Fibroblast of lung (primary cell): ENCODE measurements at regions not wholly inside any gene's neighbourhood (a gene's known extent, or its start where the extent isn't known, plus 50 kb on each side); places are given as distances from the start of the nearest gene placed in this dataset.
"Not testable (repeated sequence)": the region's sequence is repeated elsewhere in the genome, so short reads cannot be mapped to it uniquely, and the experiment has no call there.

Source experiments
- CTCF ChIP-seq, 2 donors: IDR thresholded peaks in 1 of 2; conservative IDR thresholded peaks in 1 of 2; 1 replicate in 1 of 2; 2 replicates in 1 of 2; pipeline ENCODE4 v1.5.1; 2011 to 2012; ENCODE audit warnings: low read length in 2 of 2, control low read depth in 1 of 2, inconsistent platforms in 1 of 2, low read depth in 1 of 2, mild to moderate bottlenecking in 1 of 2
- EZH2 ChIP-seq: IDR thresholded peaks from 2 replicates; pipeline ENCODE4 v1.5.1; 2012; ENCODE audit warnings: low read length, control low read depth, mild to moderate bottlenecking; ENCODE audit errors: missing control alignments

- TF ChIP-seq CTCF (conservative IDR thresholded peaks at IDR 0.05 in 1 of 2, IDR thresholded peaks at IDR 0.05 in 1 of 2; ENCODE audit: low read depth in 1 of 2, low read length in 2 of 2); EZH2: not testable (repeated sequence)
These were observed 209.9 kb upstream of the LRRC61 start for GRCh38 chr7:150113301-150113700.
